Endothelial cell of umbilical vein (primary cell): ENCODE measurements at regions not wholly inside any gene's neighbourhood (a gene's known extent, or its start where the extent isn't known, plus 50 kb on each side); places are given as distances from the start of the nearest gene placed in this dataset.

Experiments
- BruUV-seq: library from RNA; stranded (reverse); fragments of 400-500 nt; replicated peaks from 2 replicates; lab custom pipeline; 2021; lab: Mats Ljungman, UMichigan
- CTCF ChIA-PET: fragments of 300-600, 350-600 bp; sonication (Branson Sonifier 250); formaldehyde crosslinking; loops from one replicate; lab custom pipeline; 2021; ENCODE audit warnings: antibody characterized with exemption, inconsistent platforms; lab: Charles Lee
- POLR2A ChIA-PET: fragments of 300-600, 350-600 bp; sonication (Branson Sonifier 250); formaldehyde crosslinking; loops from one replicate; lab custom pipeline; 2021; ENCODE audit warnings: antibody characterized with exemption, inconsistent platforms; lab: Charles Lee
- DNase-seq: peaks from one replicate; pipeline ENCODE4 v3.0.0-alpha.2; 2011; ENCODE audit warnings: low read depth, low spot score
- FAIRE-seq: peaks from 2 replicates; lab custom pipeline; 2011; peaks lifted over from hg19 to GRCh38; lab: Jason Lieb, UNC
- H2AFZ ChIP-seq: 2 replicates; pipeline ENCODE4 v1.6.0; 2012; ENCODE audit warnings: low read depth, low read length, control low read depth, inconsistent platforms
- H3K27ac ChIP-seq: 2 replicates; pipeline ENCODE4 v1.5.1; 2011; ENCODE audit warnings: low read depth, mild to moderate bottlenecking, control low read depth, low read length, moderate library complexity; ENCODE audit not compliant: insufficient read depth
- H3K27me3 ChIP-seq, 2 experiments: 2 replicates each; pipeline versions ENCODE4 v1.6.0 to v1.6.1; 2011; ENCODE audit warnings: low read length in 2 of 2, mixed read lengths in 1 of 2; ENCODE audit not compliant: control insufficient read depth in 2 of 2, insufficient read depth in 2 of 2
- H3K36me3 ChIP-seq, 2 experiments: 2 replicates in 1 of 2; 3 replicates in 1 of 2; pipeline ENCODE4 v1.5.1; 2011; ENCODE audit warnings: low read length in 2 of 2, mild to moderate bottlenecking in 1 of 2, moderate library complexity in 1 of 2; ENCODE audit not compliant: control insufficient read depth in 2 of 2, insufficient read depth in 2 of 2; ENCODE audit errors: extremely low read depth in 1 of 2
- H3K4me1 ChIP-seq: 3 replicates; pipeline ENCODE4 v1.5.1; 2011; ENCODE audit warnings: mild to moderate bottlenecking, low read length; ENCODE audit not compliant: control insufficient read depth, insufficient read depth; ENCODE audit errors: extremely low read depth
- H3K4me2 ChIP-seq: 2 replicates; pipeline ENCODE4 v1.6.1; 2011; ENCODE audit warnings: low read length, control low read depth, mixed read lengths; ENCODE audit not compliant: insufficient read depth
- H3K4me3 ChIP-seq, 3 experiments: fragments of 200-600 bp in 1 of 3; sonication (generic), shearing (Covaris generic) in 1 of 3; replicated peaks in 1 of 3; 2 replicates each; pipeline ENCODE4 v1.5.1; 2011 to 2016; ENCODE audit warnings: control low read depth in 3 of 3, low read length in 3 of 3, mild to moderate bottlenecking in 2 of 3, inconsistent platforms in 1 of 3, low read depth in 1 of 3, moderate library complexity in 1 of 3; ENCODE audit not compliant: insufficient read depth in 1 of 3
- H3K79me2 ChIP-seq: 2 replicates; pipeline ENCODE4 v1.6.0; 2012; ENCODE audit warnings: low read length, inconsistent platforms; ENCODE audit not compliant: control insufficient read depth, insufficient read depth
- H3K9ac ChIP-seq: replicated peaks from 2 replicates; pipeline ENCODE3; 2011; ENCODE audit warnings: low read length, control low read depth; ENCODE audit not compliant: insufficient read depth; ENCODE audit errors: extremely low read depth
- H3K9me1 ChIP-seq: replicated peaks from 3 replicates; pipeline ENCODE4 v1.6.0; 2011; ENCODE audit warnings: mild to moderate bottlenecking, low read length; ENCODE audit not compliant: control insufficient read depth, insufficient read depth; ENCODE audit errors: extremely low read depth
- H3K9me3 ChIP-seq: replicated peaks from 2 replicates; pipeline ENCODE4 v1.5.1; 2012; ENCODE audit warnings: low read length, inconsistent platforms; ENCODE audit not compliant: control insufficient read depth, insufficient read depth
- H4K20me1 ChIP-seq: replicated peaks from 2 replicates; pipeline ENCODE3; 2011; ENCODE audit warnings: mild to moderate bottlenecking, low read length; ENCODE audit not compliant: control insufficient read depth, insufficient read depth; ENCODE audit errors: extremely low read depth
- EZH2 ChIP-seq: IDR thresholded peaks from 2 replicates; pipeline ENCODE4 v1.6.1; 2012; ENCODE audit warnings: borderline replicate concordance, low read depth, mild to moderate bottlenecking, moderate library complexity, low read length, inconsistent platforms; ENCODE audit not compliant: severe bottlenecking
- FOS ChIP-seq: IDR thresholded peaks from 2 replicates; pipeline ENCODE4 v1.6.1; 2011; ENCODE audit warnings: mild to moderate bottlenecking, low read length, moderate library complexity, borderline replicate concordance; ENCODE audit not compliant: insufficient read depth
- GATA2 ChIP-seq: IDR thresholded peaks from 2 replicates; pipeline ENCODE4 v1.7.0; 2011; ENCODE audit warnings: low read depth, mild to moderate bottlenecking, moderate library complexity, mixed read lengths, low read length; ENCODE audit not compliant: insufficient read length, insufficient read depth
- JUN ChIP-seq: IDR thresholded peaks from 2 replicates; pipeline ENCODE4 v1.6.1; 2011; ENCODE audit warnings: borderline replicate concordance, low read depth; ENCODE audit not compliant: insufficient read length, insufficient read depth
- MAX ChIP-seq: IDR thresholded peaks from 2 replicates; pipeline ENCODE4 v1.6.1; 2011; ENCODE audit not compliant: insufficient read depth, insufficient read length
- MYC ChIP-seq: IDR thresholded peaks from one replicate; pipeline ENCODE4 v1.6.1; 2011; ENCODE audit warnings: mild to moderate bottlenecking, low read depth, low read length
- POLR2A ChIP-seq: IDR thresholded peaks from 2 replicates; pipeline ENCODE4 v1.6.1; 2012; ENCODE audit warnings: low read depth, mild to moderate bottlenecking, control low read depth, low read length
- POLR2AphosphoS5 ChIP-seq: IDR thresholded peaks from 2 replicates; pipeline ENCODE4 v1.6.1; 2012; ENCODE audit warnings: low read depth, mild to moderate bottlenecking, control low read depth, low read length, moderate library complexity; ENCODE audit not compliant: insufficient read depth
- dilution Hi-C: fragments of 300-500 bp; cut with MboI; formaldehyde crosslinking; loops from one replicate; pipeline ENCODE4 v1.15.0; 2019; ENCODE audit warnings: low sequenced_read_pairs; ENCODE audit not compliant: extremely low pct_ligation_motif_present
- intact Hi-C: fragments of 100-400 bp; cut with micrococcal nuclease; formaldehyde crosslinking; loops from one replicate; pipeline ENCODE4 v1.10.0; 2022
- TF ChIP-seq, protein P1 (sequence below), 2 donors: IDR thresholded peaks; 1 replicate in 1 of 2; 2 replicates in 1 of 2; pipeline ENCODE4 v1.5.1; 2011; ENCODE audit warnings: low read length in 2 of 2, mild to moderate bottlenecking in 2 of 2, moderate library complexity in 2 of 2, control low read depth in 1 of 2, inconsistent platforms in 1 of 2, low read depth in 1 of 2; ENCODE audit not compliant: insufficient read depth in 1 of 2; ENCODE audit errors: extremely low read depth in 1 of 2

DNA sequence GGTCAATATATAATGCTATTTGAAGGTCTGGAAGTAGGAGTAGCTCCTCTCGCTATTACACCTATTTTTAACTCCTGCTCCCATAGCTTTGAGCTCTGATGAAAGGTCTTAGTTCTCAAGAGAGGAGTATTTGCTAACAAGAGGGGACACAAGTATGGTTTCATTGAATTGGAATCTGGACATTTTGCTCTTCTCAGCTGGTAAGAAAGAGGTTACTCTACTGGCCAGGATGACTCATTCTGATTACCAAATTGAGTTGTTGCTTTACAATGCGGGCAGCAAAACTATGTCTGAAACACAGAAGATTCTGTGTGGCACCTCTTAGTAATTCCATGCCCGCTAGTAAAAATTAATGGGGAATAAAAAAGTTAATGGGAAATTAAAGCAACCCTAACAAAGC, 63.6 kb upstream of the EP300 start:
- no peak overlapping the region for H3K27ac ChIP-seq
- no peak for FAIRE-seq
- intact Hi-C loops: no loop called here
- no peak overlapping the region for H2AFZ ChIP-seq
- no peaks in the 10 kb centered on the region for H3K4me1 ChIP-seq
- no peak overlapping the region for H3K4me2 ChIP-seq
- no peaks in the 10 kb centered on the region for H3K9me1 ChIP-seq
- BruUV-seq: no TSS peak
- no peaks in the 10 kb centered on the region for H3K36me3 ChIP-seq
- H4K20me1 ChIP-seq: no peaks in the 10 kb centered on the region
- TF ChIP-seq MYC (no peak), POLR2A (no peak), EZH2 (no peak), FOS (peak; percentile 37), JUN (peak; percentile 27)
- no peak overlapping the region for H3K4me3 ChIP-seq
- dilution Hi-C loops: no loop called here
- no peak overlapping the region for H3K9ac ChIP-seq
- ChIA-PET POLR2A (interaction anchor here (0.6 kb wide), 1 partner anchor 92 kb away, joined by 3 read pairs; no protein-coding TSS in a partner anchor), CTCF (interaction anchor here (0.5 kb wide), 1 partner anchor 47 kb away, joined by 3 read pairs; no protein-coding TSS in a partner anchor)
- no peaks in the 10 kb centered on the region for H3K79me2 ChIP-seq
- H3K27me3 ChIP-seq: no peaks in the 10 kb centered on the region
- DNase-seq: no peak
- H3K9me3 ChIP-seq: no peaks in the 10 kb centered on the region

DNA sequence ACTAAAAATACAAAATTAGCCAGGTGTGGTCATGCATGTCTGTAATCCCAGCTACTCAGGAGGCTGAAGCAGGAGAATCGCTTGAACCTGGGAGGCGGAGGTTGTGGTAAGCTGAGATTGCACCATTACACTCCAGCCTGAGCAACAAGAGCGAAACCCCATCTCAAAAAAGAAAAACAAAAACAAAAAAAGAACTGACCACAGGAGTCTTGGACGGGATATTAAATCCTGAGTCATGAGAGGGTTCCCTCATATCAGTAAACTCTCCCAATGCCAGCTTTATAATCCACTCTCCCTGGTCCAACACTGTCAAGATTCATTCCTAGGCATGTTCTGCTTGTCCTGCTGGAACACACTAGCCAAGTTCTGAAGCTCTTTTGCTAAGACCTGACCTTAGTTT, 61.5 kb upstream of the EP300 start:
- no peaks in the 10 kb centered on the region for H3K9me1 ChIP-seq
- no peak for DNase-seq
- H3K27ac ChIP-seq: no peak overlapping the region
- no peaks in the 10 kb centered on the region for H3K4me1 ChIP-seq
- no peaks in the 10 kb centered on the region for H3K79me2 ChIP-seq
- H2AFZ ChIP-seq: no peak overlapping the region
- no peak overlapping the region for H3K4me2 ChIP-seq
- no peak overlapping the region for H3K9ac ChIP-seq
- no peaks in the 10 kb centered on the region for H3K27me3 ChIP-seq
- dilution Hi-C loops (no loop called here), intact Hi-C loops (no loop called here)
- no peaks in the 10 kb centered on the region for H3K36me3 ChIP-seq
- TF ChIP-seq MAX: no peak
- no peak for TF ChIP-seq JUN
- TF ChIP-seq POLR2AphosphoS5: no peak
- TF ChIP-seq GATA2: no peak
- TF ChIP-seq FOS: no peak
- no peak for TF ChIP-seq POLR2A
- TF ChIP-seq, protein P1, sequence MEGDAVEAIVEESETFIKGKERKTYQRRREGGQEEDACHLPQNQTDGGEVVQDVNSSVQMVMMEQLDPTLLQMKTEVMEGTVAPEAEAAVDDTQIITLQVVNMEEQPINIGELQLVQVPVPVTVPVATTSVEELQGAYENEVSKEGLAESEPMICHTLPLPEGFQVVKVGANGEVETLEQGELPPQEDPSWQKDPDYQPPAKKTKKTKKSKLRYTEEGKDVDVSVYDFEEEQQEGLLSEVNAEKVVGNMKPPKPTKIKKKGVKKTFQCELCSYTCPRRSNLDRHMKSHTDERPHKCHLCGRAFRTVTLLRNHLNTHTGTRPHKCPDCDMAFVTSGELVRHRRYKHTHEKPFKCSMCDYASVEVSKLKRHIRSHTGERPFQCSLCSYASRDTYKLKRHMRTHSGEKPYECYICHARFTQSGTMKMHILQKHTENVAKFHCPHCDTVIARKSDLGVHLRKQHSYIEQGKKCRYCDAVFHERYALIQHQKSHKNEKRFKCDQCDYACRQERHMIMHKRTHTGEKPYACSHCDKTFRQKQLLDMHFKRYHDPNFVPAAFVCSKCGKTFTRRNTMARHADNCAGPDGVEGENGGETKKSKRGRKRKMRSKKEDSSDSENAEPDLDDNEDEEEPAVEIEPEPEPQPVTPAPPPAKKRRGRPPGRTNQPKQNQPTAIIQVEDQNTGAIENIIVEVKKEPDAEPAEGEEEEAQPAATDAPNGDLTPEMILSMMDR (IDR thresholded peaks at IDR 0.05; ENCODE audit: extremely low read depth in 1 of 2, insufficient read depth in 1 of 2, low read depth in 1 of 2, low read length in 2 of 2): no peak
- TF ChIP-seq MYC: no peak
- TF ChIP-seq EZH2: no peak
- BruUV-seq: no TSS peak
- ChIA-PET CTCF (interaction anchor here (0.8 kb wide), 1 partner anchor 11 kb away, joined by 4 read pairs; no protein-coding TSS in a partner anchor), POLR2A (no interaction called here)
- no peaks in the 10 kb centered on the region for H4K20me1 ChIP-seq
- H3K4me3 ChIP-seq: no peak overlapping the region
- no peak for FAIRE-seq
- no peaks in the 10 kb centered on the region for H3K9me3 ChIP-seq
